Suppressor macrophage treated with lipopolysaccharide for 4 hours (primary cell): ENCODE measurements at regions not wholly inside any gene's neighbourhood (a gene's known extent, or its start where the extent isn't known, plus 50 kb on each side); places are given as distances from the start of the nearest gene placed in this dataset.

Experiments used
- DNase-seq: peaks from one replicate; pipeline ENCODE4 v3.0.0-alpha.2; 2020

DNA sequence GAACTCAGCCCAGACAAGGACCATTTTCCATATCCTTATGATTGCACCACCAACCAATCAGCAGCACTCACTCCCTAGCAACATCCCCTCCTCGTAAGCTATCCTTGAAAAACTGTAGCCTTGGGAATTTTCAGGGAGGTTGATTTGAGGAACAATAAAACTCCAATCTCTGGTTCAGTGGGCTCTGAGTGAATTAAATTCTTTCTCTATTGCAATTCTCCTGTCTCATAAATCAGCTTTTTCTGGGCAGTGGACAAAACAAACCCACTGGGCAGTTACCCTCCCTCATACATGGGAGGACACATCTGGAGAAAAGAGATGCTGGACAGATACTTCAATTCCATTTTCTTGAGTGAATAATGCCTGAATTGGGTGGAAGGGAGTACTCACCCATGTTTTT lies 115.4 kb upstream of the STXBP5 start:
- no peak for DNase-seq

DNA sequence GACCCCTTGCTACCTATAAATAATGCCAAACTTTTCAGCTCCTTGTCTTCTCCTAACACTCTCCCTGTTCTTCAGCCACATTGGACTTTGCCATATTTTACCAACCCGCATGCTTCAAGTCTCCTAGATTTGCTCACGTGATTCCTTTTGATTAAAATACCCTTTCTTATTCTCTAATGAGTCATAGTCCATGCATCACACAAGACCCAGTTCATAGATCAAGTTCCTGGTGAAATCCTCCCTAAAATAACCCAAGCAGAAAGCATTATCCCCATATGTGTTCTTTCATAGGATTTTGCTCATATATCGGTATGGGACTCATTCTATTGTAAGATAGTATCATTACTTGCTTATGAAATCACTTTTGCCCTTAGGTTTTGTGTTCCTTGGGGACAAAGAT lies 108.9 kb upstream of the STXBP5 start:
- no peak for DNase-seq

DNA sequence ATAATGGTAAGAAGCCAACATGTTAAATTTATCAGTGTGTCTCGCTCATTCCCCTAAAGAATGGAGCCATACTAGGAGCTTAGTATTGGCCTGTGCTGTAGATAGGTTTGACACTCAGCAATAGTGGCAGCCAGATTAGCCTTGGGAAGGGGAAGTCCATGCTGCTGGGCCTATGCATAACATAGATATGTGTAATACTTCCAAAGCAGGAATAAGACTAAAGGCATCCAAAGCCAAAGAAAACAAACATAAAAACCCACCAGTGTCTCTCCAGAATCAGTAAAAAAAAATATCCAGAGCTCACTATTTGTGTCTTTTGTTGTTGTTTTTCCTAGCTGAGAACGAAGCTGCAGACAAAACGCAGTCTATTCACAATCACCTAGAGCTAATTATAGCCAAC lies 104.2 kb upstream of the STXBP5 start:
- DNase-seq: no peak

DNA sequence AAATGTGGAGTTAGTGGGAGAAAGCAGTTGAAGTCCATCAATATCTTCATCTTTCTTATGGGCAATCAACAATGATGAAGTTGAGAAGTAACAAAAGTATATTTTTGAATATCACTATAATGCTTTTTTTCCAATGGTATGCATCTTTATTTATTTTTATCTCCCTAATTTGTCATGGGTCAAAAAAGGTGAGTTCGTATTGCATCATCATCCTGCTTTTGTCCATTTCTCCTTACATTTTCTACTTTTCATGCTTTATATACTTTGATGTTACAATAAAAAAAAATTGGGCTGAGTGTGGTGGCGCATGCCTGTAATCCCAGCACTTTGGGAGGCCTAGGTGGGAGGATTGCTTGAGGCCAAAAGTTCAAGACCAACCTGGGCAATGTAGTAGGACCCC lies 101.2 kb upstream of the STXBP5 start:
- DNase-seq: no peak

DNA sequence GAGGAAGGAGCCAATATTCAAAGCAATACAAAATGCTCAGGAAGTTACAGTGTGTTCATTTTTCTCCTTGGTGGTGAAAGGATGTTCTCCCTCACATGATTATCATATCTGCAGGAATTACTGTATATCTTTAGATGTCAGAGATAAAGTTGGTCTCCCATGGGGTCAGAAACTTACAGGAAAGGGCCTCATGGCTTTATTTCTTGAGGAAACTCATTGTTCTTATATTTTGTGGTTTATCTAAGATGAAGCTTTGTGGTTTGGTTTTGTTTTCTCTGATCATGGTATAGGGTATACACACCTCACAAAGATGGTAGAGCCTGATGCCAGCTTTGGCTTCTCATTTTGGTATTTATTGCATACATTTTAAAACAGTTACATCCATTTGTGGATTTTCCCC lies 100.5 kb upstream of the STXBP5 start:
- no peak for DNase-seq

DNA sequence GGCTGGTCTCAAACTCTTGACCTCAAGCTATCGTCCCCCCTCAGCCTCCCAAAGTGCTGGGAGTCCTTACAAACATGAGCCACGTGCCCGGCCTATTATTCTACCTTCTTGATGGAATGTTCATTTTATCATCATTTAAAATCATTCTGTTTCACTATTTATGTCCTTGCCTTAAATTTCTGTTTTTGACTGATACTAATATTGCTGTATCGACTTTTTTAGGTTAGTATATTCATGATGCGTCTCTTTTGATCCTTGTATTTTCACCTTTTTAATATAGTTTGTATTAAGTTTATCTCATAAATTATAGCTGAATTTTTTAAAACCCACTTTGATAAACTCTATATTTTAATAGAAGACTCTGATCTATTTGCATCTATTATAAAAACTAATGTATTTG lies 98.4 kb upstream of the STXBP5 start:
- DNase-seq: no peak

DNA sequence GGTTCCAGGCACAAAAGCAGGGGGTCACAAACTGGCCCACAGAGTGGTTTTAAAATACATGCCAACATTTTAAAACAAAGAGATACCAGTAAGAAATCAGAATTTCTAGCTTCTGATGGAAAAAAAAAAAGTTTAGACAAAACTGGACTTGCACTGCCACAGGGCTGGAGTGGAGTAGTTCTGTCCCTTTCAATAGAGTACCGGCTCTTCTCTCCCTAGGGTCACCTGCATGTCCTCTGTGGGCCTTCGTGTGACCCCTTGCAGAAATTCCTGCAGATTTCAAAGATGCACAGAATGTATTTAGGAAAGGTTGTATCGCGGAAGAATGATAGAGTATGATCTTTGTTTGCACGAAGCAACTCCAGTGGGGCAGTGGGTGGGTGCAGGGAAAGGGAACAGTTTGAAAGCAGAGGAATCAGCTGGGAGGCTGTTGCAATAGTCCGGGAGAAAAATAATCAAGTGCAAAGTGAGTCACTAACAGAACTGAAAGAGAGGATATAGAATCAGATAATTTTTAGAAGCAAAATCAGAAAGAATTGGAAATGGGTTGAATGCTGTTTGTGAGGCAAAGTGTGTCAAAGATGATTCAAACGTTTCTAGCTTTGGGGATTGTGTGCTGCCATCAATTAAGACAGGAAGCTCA lies 97.3 kb upstream of the STXBP5 start:
- peak; percentile 73 for DNase-seq

DNA sequence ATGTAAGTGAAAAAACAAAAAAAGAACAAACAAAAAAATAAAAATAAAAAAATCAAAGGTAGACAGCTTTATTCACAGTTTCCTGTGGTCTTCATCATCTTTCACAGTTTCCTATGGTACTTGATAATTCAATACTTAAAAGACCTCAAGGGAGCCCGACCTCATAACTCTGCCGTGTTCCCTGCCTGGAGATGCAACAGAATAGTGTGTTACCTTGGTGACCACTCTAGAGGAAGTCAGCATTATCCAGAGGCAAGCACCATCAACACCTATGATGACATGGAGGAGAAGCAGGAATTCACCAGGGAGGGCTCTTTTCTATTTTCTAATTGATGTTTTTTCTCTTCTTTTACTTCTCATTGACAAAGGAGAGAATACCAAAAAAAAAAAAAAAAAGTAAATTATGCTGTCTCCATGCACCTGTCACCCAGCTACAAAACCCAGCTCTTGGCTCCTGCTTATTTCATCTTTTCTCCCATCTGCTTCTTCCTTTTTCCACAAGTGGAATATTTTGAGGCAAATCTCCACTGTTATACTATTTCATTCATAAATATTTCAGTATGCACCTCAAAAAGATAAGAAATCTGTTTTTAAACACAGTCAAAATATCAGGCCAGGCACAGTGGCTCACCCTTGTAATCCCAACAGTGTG lies 95.8 kb upstream of the STXBP5 start:
- no peak for DNase-seq

DNA sequence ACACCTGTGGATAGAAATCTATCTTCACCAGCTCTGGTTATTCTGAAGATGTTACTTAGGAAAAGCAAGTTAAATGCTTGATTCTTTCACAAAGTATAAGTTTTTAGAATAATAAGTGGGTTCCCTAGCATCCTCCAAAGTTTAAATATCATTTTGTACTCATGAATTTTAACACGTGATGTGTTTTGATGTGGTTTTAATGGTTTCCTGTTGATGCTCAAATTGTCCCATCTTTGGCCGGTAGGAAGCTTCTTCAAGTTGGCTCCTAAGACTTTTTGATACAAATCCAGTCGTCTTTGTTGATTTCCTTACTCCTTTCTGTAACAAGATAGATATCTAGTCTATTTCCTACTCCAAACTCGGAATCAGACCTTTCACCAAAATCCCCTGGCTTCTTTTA lies 94.5 kb upstream of the STXBP5 start:
- no peak for DNase-seq

DNA sequence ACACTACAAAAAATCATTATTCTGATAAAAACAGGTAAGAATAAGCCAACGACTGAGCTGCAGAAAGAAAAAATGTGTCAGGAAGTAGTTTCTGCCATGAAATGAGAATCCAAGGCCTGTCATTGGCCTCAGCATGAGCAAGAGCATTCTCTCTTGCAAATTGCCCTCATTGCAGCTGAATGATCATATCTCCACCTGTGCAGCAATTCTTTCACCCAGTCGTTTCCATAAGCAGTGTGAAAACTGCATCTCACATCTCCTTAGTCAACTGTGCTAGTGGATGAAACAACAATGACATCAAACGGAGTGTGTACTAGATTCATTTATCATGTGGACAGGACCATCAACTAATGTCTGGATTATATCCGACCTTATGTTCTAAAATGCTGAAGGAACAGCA lies 88.2 kb upstream of the STXBP5 start:
- DNase-seq: no peak

DNA sequence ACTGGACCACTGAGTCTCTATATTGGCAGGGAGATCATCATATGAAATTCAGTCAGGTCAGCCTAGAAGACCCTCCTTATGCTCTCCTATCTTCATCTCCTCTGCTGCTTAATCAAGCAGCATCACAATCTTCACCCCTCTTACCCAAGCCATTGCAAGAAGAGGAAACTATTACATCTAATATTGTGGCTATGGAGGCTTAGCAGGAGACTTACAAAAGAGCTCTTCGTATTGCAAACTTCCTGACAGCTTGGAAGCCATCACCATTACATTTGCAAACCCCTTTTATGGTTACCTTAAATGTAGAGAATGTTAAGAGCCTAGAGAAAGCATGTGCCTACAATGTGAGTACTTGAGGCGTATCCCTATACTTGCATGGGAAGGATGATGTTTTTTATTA lies 87.2 kb upstream of the STXBP5 start:
- DNase-seq: no peak

DNA sequence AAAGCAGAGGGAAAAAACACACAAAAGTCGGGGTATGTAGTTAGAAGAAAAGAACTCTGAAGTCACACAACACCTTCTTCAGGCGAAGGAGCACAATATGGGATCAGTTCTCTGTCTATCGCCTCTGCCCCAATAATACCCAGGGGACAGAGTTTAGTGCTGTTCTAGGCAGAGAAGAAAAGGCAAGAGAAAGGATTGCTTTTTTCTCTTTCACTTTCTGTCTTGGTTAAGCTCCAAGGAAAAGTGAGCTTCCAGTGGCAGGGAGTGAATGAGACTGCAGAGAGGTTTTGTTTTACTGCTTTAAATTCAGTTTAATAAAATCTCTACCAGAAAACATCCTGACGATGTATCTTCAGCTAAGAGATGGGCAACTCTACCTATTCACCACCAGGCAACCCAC lies 86.6 kb upstream of the STXBP5 start:
- DNase-seq: peak; percentile 11

DNA sequence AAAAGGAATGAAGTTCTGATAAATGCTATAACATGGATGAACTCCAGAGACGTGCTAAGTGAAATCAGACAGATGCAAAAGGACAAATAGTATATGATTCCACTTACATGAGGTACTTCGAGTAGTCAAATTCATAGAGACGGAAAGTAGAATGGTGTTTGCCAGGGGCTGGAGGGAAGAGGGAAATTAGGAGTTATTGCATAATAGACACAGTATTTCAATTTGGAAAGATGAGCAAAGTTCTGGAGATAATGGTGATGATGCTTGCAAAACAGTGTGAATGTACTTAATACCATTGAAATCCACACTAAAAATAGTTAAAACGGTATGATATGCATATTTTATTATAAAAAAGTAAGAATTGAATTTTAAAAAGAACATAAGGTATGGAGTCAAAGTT lies 84.9 kb upstream of the STXBP5 start:
- DNase-seq: no peak

DNA sequence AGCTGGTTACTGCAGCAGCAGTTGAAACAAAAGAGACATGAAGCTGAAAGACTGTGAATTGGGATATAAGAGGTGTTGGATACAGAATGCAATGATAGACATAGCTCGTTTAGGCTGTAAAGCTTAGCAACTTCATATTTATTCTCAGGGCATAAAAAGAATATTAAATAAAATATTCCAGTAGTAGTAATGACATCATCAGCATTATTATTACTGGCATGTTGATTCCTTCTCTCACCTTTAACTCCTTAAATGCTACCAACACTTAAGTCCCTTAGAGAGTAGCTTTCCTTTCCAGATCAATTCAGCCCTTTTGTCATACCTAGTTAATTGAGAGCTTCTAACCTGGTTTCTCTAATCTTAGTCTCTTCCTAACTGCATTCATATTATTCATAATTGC lies 81.4 kb upstream of the STXBP5 start:
- DNase-seq: no peak

DNA sequence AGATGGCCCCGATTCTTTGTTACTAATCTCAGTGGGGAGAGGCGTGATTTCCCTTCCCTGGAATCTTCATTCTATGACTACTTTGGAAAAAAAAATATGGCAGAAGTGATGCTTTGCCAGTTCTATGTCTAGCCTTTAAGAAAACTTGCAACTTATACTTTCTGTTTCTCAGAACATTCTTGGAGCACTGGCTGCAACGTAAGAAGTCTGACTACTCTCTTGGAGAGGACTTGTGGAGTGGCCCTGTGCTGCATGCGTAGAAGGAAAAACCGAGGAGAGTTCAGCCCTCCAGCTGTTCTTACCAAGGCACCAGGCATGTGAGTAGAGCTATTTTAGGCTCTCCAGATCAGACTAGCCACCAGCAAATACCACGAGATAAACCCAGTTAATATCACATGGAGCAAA lies 77.6 kb upstream of the STXBP5 start:
- no peak for DNase-seq

DNA sequence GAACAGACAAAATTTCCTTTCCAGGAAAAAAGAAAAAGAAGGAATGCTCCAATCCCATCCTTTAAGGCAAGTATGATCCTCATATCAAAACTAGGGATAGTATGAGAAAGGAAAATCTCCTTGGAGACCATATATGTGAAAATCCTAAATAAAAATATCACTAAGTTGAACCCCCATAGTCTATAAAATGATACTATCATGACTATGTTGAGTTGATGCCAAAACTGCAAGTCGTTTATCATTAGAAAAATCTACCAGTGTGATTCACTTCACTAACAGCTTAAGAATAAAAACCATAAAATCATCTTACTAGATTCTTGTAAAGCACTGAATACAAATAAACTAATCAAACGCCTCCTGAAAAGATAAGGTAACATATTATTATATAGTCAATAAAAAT lies 76.6 kb upstream of the STXBP5 start:
- DNase-seq: no peak

DNA sequence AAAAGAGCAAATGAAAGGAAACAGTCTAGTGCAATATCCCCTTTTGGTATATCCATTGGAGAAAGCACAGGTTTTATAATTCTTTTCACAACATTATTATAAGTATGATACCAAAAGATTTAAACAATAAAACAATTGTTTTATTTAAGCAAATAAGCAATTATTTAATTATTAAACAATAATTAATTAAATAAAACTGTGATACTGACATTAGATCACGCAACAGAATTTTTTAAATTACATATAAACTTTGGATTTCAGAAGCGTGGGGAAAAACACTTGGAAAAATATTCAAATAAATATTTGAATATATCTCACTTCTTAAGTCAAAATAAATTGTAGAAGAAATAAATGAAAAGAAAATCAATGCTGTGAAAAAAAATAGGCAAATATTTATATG lies 76.2 kb upstream of the STXBP5 start:
- DNase-seq: no peak

DNA sequence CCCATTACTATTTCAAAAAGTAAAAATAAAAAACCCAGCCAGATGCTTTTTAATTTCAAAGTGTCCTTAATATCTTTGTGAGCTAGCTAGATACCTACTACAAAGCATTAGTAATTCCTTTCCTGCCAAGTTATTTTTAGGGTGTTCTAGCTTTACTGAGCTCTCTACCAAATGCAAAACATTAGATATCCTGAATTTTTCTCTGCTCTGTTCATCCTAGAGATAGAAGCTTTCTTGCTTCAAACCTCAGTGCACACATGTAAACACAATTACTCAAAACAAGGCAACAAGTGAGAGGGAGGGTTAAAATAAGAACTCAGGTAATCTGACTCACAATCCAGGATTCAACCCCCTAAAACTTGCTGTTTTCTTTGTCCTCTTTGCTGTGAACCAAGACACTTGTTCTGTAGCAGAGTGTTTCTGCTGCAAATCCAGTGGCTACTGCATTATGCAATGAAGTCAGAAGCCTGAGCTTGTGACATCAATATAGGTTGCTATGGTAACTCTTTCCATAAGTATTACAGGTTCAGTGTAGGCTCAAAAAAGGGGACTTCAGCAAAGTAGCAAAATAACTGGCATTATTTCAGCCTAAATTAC lies 72.6 kb upstream of the STXBP5 start:
- DNase-seq: peak; percentile 12

DNA sequence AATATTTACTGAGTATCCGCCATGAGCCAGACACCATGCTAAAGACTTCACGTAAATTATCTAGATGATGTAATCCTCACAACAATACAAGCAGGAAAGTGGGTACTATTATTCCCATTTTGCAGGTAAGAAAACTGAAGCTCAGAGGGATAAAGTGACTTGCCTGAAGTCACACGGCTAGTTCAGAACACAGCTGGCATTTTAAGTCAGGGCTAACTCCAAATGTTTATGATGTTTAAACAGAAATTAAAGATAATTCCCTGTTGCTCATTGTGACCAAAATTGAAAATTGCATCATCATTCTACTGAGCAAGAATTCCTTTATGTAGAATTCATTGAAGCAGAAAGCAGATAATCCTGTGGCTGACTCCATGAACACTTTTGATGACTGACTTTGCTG lies 71.3 kb upstream of the STXBP5 start:
- DNase-seq: no peak

DNA sequence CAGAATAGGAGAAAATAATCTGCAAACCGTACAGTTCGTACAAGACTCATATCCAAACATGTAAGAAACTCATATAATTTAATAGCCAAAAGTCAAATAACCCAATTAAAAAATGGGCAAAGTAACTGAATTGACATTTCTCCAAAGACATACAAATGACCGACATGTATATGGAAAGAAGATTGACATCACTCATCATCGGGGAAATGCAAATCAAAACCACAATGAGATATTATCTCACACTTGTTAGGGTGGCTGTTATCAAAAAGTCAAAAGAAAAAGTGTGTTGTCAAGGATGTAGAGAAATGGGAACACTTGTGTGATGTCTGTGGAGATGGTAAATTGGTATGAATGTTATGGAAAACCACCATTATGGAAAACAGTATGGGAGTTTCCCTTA lies 70.5 kb upstream of the STXBP5 start:
- no peak for DNase-seq

DNA sequence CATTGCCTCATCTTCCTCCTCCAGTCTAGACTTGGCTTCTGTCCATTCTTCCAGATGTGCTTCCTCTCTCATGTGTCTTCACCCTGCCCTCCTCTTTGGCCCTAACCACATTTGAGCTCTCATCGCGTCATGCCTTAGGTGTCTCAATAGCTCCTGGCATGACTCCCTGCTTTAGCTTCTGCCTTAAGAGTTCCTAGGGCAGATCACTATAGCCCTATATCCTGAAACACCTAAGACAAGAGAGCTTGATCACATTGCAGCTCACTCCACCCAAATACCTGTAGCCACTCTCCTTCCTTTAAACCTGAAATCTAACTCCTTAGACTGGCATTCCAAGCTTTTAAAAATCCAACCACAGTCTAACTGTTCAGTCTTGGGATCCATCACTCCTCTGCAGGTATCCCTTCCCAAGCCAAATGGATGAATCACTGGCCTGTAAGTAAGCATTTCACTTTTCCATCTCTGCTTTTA lies 69.0 kb upstream of the STXBP5 start:
- DNase-seq: peak; percentile 32

DNA sequence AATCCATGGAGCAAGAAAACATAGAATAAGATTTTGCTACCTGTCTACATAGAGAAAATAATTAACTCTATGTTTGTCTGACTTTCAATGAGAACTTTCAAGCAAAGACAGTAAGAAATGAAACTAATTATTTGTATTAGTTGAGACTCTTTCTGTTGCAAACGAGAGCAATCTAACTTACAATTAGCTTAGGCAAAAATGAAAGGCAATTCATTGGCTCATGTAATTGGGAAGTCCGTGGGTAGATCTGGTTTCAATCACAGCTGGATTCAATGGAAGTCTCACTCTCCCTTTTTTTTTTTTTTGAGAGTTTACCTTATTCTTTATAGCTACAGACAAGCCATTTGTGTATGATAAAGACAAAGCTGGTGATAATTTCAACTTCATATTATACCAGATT lies 68.2 kb upstream of the STXBP5 start:
- DNase-seq: no peak

DNA sequence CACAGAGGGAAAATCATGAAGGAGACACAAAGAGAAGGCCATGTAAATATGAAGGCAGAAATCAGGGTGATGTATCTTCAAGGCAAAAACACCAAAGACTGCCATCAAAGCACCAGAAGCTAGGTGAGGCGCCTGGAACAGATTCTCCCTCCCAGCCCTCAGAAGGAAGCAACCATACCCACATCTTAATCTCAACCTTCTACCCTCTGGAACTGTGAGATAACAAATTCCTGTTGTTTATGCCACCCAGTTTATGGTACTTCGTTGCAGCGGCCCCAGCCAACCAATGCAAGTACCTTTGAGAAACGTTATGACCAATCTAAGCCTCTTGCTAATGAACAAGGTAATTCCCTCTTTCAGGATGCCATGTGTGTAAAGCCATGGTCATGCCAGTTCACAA lies 66.2 kb upstream of the STXBP5 start:
- DNase-seq: no peak

DNA sequence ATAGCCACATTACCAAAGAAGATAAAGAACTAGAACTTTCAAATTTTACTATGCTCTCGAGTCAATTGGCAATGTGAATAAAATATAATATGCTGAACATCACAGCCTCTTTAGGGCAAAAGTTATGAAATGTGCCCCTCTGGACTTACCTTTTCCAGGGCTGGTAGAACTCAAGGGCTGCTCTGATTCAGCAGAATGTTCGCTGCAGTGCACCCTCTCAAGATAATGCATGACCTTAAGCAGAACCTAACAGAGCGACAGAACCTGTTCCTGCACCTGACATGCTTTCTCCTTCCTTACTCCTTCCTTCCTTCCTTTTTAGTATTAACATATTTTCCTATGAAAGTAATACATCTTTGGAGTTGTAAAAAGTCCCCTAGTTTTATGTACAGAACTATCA lies 65.4 kb upstream of the STXBP5 start:
- no peak for DNase-seq
